Stimulated activated memory B cell treated with anti-CD40 and anti-IgM and Interleukin-4, amounts not matched to agents 10 μg/mL and 1 μg/mL and 100 μg/mL, for 72 hours (primary cell): ENCODE measurements at regions not wholly inside any gene's neighbourhood (a gene's known extent, or its start where the extent isn't known, plus 50 kb on each side); places are given as distances from the start of the nearest gene placed in this dataset.
"Not testable (repeated sequence)": the region's sequence is repeated elsewhere in the genome, so short reads cannot be mapped to it uniquely, and the experiment has no call there.

Experiments used
- ATAC-seq: fragments of 150-1000 bp; cut with Tn5 transposase; 2 replicates; pipeline ENCODE4 v1.10.0; 2021
- H3K27ac Mint-ChIP-seq: one replicate; pipeline ENCODE4 v1.8.0; 2022; ENCODE audit warnings: mild to moderate bottlenecking, mixed read lengths
- H3K27me3 Mint-ChIP-seq: one replicate; pipeline ENCODE4 v1.8.0; 2022; ENCODE audit warnings: mixed read lengths
- H3K36me3 Mint-ChIP-seq: one replicate; pipeline ENCODE4 v1.8.0; 2022; ENCODE audit warnings: mixed read lengths
- H3K4me1 Mint-ChIP-seq: one replicate; pipeline ENCODE4 v1.8.0; 2022; ENCODE audit warnings: mixed read lengths
- H3K4me3 Mint-ChIP-seq: one replicate; pipeline ENCODE4 v1.8.0; 2022; ENCODE audit warnings: mild to moderate bottlenecking, moderate library complexity, mixed read lengths
- H3K9me3 Mint-ChIP-seq: one replicate; pipeline ENCODE4 v1.8.0; 2022; ENCODE audit warnings: mixed read lengths

DNA sequence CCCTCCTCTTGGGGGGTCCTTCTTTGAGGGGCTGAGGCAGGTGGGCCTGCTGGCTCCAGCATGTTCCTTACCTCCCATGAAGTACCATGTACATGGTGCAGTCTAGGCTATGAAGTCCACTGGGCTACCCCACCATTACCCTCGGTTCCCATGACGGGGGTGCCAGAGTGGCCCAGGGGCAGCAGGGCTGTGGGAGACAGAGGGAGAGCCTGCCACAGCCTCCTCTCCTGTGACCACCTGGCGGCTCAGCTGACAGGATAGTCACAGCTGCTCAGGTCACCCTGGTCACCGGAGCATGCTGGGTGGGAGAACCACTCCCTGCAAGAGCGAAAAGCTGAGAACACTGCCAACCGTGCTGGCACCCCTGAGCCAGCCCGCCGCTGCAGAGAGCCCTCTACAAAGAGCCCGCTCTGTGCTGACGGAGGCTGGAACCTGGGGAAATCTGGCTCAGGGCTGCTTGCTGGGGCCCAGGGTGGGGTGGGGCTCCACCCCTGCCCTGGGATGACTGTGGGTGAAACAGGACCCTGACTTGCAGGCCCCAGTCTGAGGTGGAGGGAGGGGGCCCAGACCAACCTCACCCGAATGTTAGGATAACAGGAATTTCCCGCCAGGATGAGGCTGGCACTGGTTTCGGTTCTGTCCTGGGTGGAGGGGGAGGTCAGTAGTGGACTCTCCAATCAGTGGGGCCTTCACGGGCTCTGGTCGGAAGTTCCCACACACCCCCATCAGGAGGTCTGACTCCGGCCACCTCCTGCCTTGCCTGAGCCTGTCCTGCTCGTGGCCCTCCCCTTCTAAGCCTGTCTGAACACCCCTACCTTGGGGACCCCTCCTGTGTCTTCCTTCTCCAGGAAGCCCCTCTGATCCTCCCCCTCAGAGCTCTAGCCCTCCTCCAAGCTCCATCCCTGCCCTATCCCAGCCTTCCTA, 76.0 kb upstream of the GOLGA6L4 start:
- H3K36me3 Mint-ChIP-seq, H3K27ac Mint-ChIP-seq, H3K9me3 Mint-ChIP-seq, H3K4me1 Mint-ChIP-seq, H3K4me3 Mint-ChIP-seq: not testable (repeated sequence)
- H3K27me3 Mint-ChIP-seq = peaks cover 28% of the 10 kb centered on the region
- peak; percentile 25 for ATAC-seq

DNA sequence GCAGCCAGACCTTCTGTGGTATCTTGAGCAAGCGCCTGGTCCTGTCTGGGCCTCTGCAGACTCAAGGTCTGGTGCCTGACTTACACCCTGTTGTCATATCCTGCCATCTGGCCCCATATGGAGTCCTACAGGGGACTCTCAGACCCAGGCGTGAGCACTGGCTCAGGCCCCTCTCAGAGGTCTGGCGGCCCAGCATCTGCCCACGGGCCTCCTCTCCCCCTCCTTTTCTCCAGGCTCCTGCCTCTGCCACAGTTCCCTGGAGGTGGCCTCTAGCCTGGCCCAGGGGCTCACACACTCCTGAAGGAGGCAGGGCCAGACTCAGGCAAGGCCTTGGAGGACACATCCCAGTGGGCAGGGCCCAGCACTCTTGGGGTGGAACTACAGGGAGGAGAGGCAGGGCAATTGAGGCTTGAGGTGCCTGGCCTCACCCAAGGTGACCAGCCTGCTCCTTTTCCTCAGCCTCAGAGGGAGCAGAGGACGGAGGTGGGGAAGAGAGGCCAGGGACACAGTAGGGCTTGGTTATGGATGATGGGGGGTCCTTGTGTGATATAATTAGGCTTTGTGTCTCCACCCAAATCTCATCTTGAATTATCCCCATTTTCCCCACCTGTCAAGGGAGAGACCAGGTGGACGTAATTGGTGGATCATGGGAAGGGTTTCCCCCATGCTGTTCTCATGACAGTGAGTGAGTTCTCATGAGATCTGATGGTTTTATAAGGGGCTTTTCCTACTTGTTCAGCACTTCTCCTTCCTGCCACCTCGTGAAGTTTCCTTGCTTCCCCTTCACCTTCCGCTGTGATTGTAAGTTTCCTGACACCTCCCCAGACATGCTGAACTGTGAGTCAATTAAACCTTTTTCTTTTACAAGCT, 70.9 kb upstream of the GOLGA6L4 start:
- H3K9me3 Mint-ChIP-seq, H3K4me1 Mint-ChIP-seq, H3K4me3 Mint-ChIP-seq, H3K36me3 Mint-ChIP-seq, H3K27me3 Mint-ChIP-seq: not testable (repeated sequence)
- peak overlapping the region; percentile 3 for H3K27ac Mint-ChIP-seq
- peak; percentile 56 for ATAC-seq

DNA sequence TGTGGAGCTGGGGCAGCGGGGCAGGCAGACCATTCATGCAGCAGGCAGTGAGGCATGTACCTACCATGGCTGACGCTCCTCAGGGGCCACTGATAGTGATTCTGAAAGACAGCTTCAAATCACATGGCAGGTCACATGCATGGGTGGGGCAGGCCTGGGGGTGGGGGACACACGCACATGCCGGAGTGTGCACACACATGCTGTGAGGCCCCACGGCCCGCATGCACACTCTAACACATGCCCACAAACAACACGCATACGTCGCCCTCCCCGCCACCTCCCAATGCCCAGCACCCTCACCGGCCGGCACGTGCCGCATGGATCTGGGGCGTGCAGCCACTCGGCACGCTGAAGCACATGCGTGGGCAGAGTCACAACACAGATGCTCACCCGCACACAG, 65.5 kb upstream of the GOLGA6L4 start:
- not testable (repeated sequence) for H3K4me1 Mint-ChIP-seq, ATAC-seq, H3K36me3 Mint-ChIP-seq, H3K27ac Mint-ChIP-seq, H3K9me3 Mint-ChIP-seq, H3K27me3 Mint-ChIP-seq, H3K4me3 Mint-ChIP-seq

DNA sequence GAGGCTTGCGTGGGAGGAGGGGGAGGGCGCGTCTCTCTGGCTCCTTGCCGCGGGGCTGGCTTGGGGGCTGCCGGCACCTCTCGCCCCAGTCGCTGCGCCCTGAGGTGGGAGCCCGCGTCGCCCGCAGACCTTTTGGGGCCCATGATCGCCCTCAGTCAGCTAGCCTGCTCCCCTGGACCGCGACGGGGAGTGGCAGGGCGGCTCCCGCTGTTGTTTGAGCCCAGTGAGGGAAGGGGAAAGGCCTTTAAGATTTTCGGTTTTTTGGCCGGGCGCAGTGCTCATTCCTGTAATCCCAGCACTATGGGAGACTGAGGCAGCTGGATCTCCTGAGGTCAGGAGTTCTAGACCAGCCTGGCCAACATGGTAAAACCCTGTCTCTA, 62.4 kb upstream of the GOLGA6L4 start:
- not testable (repeated sequence) for H3K4me3 Mint-ChIP-seq, H3K36me3 Mint-ChIP-seq, H3K9me3 Mint-ChIP-seq, H3K27me3 Mint-ChIP-seq, ATAC-seq, H3K4me1 Mint-ChIP-seq, H3K27ac Mint-ChIP-seq
